SK-N-SH (cell line): ENCODE measurements at regions not wholly inside any gene's neighbourhood (a gene's known extent, or its start where the extent isn't known, plus 50 kb on each side); places are given as distances from the start of the nearest gene placed in this dataset.

ENCODE experiments used
- CTCF ChIA-PET: fragments of 300-600, 350-600 bp; formaldehyde crosslinking; extraction: SDS; loops from one replicate; lab custom pipeline; 2021; lab: Yijun Ruan, JAX
- POLR2A ChIA-PET: fragments of 350-600 bp; sonication (Branson Sonifier 250); formaldehyde crosslinking; extraction: SDS; loops from one replicate; lab custom pipeline; 2020; ENCODE audit warnings: antibody characterized with exemption, inconsistent platforms; lab: Yijun Ruan, JAX
- DNase-seq: peaks from one replicate; pipeline ENCODE4 v3.0.0; 2012
- H2AFZ ChIP-seq: fragments of 200-600 bp; sonication (generic); 2 replicates; pipeline ENCODE4 v1.8.1; 2016; ENCODE audit warnings: antibody characterized with exemption, mild to moderate bottlenecking, low read depth
- H3F3A ChIP-seq: fragments of 200-600 bp; sonication (generic); replicated peaks from 2 replicates; pipeline ENCODE3; 2016; ENCODE audit warnings: antibody characterized with exemption, mild to moderate bottlenecking; ENCODE audit not compliant: insufficient read depth
- H3K27ac ChIP-seq, 2 experiments: fragments of 200-500 bp in 1 of 2; fragments of 200-600 bp in 1 of 2; sonication (Bioruptor generic) in 1 of 2; sonication (generic), shearing (Covaris generic) in 1 of 2; 2 replicates each; pipeline versions ENCODE4 v1.5.1 to v1.6.1; 2014 to 2016; ENCODE audit warnings: low read depth in 2 of 2, inconsistent platforms in 1 of 2, low read length in 1 of 2, mild to moderate bottlenecking in 1 of 2, mixed read lengths in 1 of 2
- H3K27me3 ChIP-seq: fragments of 200-600 bp; sonication (generic), shearing (Covaris generic); 2 replicates; pipeline ENCODE4 v1.6.1; 2016; ENCODE audit warnings: mixed run types; ENCODE audit not compliant: insufficient read depth
- H3K36me3 ChIP-seq, 2 experiments: fragments of 200-500 bp in 1 of 2; fragments of 200-600 bp in 1 of 2; sonication (Bioruptor generic) in 1 of 2; sonication (generic) in 1 of 2; replicated peaks in 1 of 2; 2 replicates each; pipeline versions ENCODE3 to v1.5.1; 2014 to 2016; ENCODE audit warnings: low read length in 1 of 2, mild to moderate bottlenecking in 1 of 2; ENCODE audit not compliant: insufficient read depth in 2 of 2, control insufficient read depth in 1 of 2
- H3K4me1 ChIP-seq, 2 experiments: fragments of 200-500 bp in 1 of 2; fragments of 200-600 bp in 1 of 2; sonication (Bioruptor generic) in 1 of 2; sonication (generic), shearing (Covaris generic) in 1 of 2; 2 replicates each; pipeline versions ENCODE4 v1.5.1 to v1.6.1; 2014 to 2016; ENCODE audit warnings: low read depth in 1 of 2, low read length in 1 of 2, mixed run types in 1 of 2; ENCODE audit not compliant: insufficient read depth in 2 of 2, control insufficient read depth in 1 of 2
- H3K4me2 ChIP-seq: fragments of 200-600 bp; sonication (generic), shearing (Covaris generic); 2 replicates; pipeline ENCODE4 v1.6.1; 2017; ENCODE audit warnings: mixed run types
- H3K4me3 ChIP-seq, 2 experiments: fragments of 200-500 bp in 1 of 2; fragments of 200-600 bp in 1 of 2; sonication (Bioruptor generic) in 1 of 2; sonication (generic), shearing (Covaris generic) in 1 of 2; 2 replicates each; pipeline versions ENCODE4 v1.5.1 to v1.8.1; 2014 to 2016; ENCODE audit warnings: low read depth in 2 of 2, inconsistent platforms in 1 of 2, low read length in 1 of 2, mild to moderate bottlenecking in 1 of 2, mixed read lengths in 1 of 2, moderate library complexity in 1 of 2
- H3K79me2 ChIP-seq: fragments of 200-600 bp; sonication (generic); 2 replicates; pipeline ENCODE4 v1.8.1; 2017; ENCODE audit warnings: mild to moderate bottlenecking; ENCODE audit not compliant: insufficient read depth
- H3K9ac ChIP-seq: fragments of 200-600 bp; sonication (generic); 2 replicates; pipeline ENCODE4 v1.6.1; 2017; ENCODE audit warnings: mixed run types
- H3K9me2 ChIP-seq: fragments of 200-600 bp; sonication (generic); 2 replicates; pipeline ENCODE4 v1.6.1; 2017; ENCODE audit warnings: mixed run types
- H3K9me3 ChIP-seq: fragments of 200-600 bp; sonication (generic); 2 replicates; pipeline ENCODE4 v1.6.1; 2017; ENCODE audit warnings: mixed run types, mild to moderate bottlenecking, moderate library complexity
- H4K20me1 ChIP-seq: fragments of 200-600 bp; sonication (generic); 2 replicates; pipeline ENCODE4 v1.6.1; 2017; ENCODE audit warnings: mild to moderate bottlenecking, mixed run types; ENCODE audit not compliant: insufficient read depth
- EZH2phosphoT487 ChIP-seq: fragments of 200-600 bp; sonication (generic); IDR thresholded peaks from 2 replicates; pipeline ENCODE4 v1.6.1; 2017; ENCODE audit warnings: low read depth, mixed run types, mild to moderate bottlenecking, antibody characterized with exemption, moderate library complexity, borderline replicate concordance
- FOSL2 ChIP-seq: IDR thresholded peaks from 2 replicates; pipeline ENCODE4 v1.4.0; 2012; ENCODE audit warnings: low read depth, mild to moderate bottlenecking, moderate library complexity, borderline replicate concordance
- FOXJ3 ChIP-seq: sonication (generic); formaldehyde crosslinking; IDR thresholded peaks from 2 replicates; pipeline ENCODE4 v1.5.1; 2020; ENCODE audit warnings: mild to moderate bottlenecking, missing genetic modification reagents
- GATA2 ChIP-seq: sonication (generic); formaldehyde crosslinking; IDR thresholded peaks from 2 replicates; pipeline ENCODE4 v1.5.0; 2020; ENCODE audit warnings: mild to moderate bottlenecking, missing genetic modification reagents
- MEF2A ChIP-seq: IDR thresholded peaks from 2 replicates; pipeline ENCODE4 v1.4.0; 2012; ENCODE audit warnings: low read depth, borderline replicate concordance
- MXI1 ChIP-seq: IDR thresholded peaks from 2 replicates; pipeline ENCODE4 v1.6.1; 2012; ENCODE audit warnings: mild to moderate bottlenecking, low read depth, low read length, improper control_type of control experiment
- NFIC ChIP-seq: IDR thresholded peaks from 2 replicates; pipeline ENCODE4 v1.4.0; 2012; ENCODE audit warnings: borderline replicate concordance
- RAD21 ChIP-seq: IDR thresholded peaks from 2 replicates; pipeline ENCODE4 v1.6.1; 2012; ENCODE audit warnings: mild to moderate bottlenecking, low read length
- RXRA ChIP-seq: IDR thresholded peaks from 2 replicates; pipeline ENCODE4 v1.4.0; 2012; ENCODE audit warnings: low read depth, mild to moderate bottlenecking, borderline replicate concordance
- TEAD4 ChIP-seq: IDR thresholded peaks from 2 replicates; pipeline ENCODE4 v1.4.0; 2012; ENCODE audit warnings: mild to moderate bottlenecking, borderline replicate concordance; ENCODE audit not compliant: insufficient read depth
- USF2 ChIP-seq: fragments of 150-350 bp; IDR thresholded peaks from 2 replicates; pipeline ENCODE4 v1.6.1; 2017; ENCODE audit warnings: antibody characterized with exemption, low read length, low read depth, borderline replicate concordance
- WGBS: methylation state at CpG from one replicate; pipeline ENCODE4 v1.1.6; 2017; ENCODE audit warnings: low lambda C conversion rate; 5-methylcytosine and 5-hydroxymethylcytosine counted together
- TF ChIP-seq, protein P1 (sequence below): IDR thresholded peaks from 2 replicates; pipeline ENCODE4 v1.4.0; 2012; ENCODE audit warnings: low read depth, borderline replicate concordance
- TF ChIP-seq, protein P2 (sequence below): IDR thresholded peaks from 2 replicates; pipeline ENCODE4 v1.6.1; 2012; ENCODE audit warnings: mild to moderate bottlenecking, low read depth, low read length, moderate library complexity

DNA sequence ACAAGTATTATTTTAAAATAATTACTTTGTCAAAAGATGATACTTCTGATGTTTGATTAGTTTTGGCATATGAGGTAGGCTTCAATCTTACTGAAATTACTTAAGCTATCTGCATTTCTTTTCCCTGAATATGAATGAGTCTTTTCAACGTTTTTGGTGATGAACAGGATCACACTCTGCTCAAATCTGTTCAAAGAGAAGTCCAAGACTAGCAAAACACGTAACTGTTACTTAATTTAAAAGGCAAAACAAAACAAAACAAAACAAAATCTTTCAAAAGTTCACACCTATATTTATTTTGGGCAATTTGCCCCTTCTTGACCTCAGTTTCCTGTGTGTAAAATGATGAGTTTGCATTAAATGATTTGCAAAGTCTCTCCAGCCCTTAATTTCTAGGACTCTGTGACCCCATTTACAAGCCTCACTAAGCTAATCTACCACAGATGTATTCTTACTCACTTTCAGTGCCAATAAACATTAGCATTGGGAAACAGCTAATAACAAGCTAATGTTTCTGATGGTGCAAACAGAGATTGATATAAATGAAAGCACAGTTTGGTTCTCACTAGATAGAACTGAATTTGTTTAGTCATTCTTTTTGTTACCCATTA lies 865.4 kb downstream of the LTN1 start:
- H4K20me1 ChIP-seq: no peaks in the 10 kb centered on the region
- no peaks in the 10 kb centered on the region for H3K9me2 ChIP-seq
- TF ChIP-seq TEAD4: no peak
- TF ChIP-seq, protein P1, sequence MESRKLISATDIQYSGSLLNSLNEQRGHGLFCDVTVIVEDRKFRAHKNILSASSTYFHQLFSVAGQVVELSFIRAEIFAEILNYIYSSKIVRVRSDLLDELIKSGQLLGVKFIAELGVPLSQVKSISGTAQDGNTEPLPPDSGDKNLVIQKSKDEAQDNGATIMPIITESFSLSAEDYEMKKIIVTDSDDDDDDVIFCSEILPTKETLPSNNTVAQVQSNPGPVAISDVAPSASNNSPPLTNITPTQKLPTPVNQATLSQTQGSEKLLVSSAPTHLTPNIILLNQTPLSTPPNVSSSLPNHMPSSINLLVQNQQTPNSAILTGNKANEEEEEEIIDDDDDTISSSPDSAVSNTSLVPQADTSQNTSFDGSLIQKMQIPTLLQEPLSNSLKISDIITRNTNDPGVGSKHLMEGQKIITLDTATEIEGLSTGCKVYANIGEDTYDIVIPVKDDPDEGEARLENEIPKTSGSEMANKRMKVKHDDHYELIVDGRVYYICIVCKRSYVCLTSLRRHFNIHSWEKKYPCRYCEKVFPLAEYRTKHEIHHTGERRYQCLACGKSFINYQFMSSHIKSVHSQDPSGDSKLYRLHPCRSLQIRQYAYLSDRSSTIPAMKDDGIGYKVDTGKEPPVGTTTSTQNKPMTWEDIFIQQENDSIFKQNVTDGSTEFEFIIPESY: no peak
- no peak for TF ChIP-seq MXI1
- TF ChIP-seq EZH2phosphoT487: no peak
- TF ChIP-seq NFIC: no peak
- no peak for TF ChIP-seq RAD21
- TF ChIP-seq, protein P2, sequence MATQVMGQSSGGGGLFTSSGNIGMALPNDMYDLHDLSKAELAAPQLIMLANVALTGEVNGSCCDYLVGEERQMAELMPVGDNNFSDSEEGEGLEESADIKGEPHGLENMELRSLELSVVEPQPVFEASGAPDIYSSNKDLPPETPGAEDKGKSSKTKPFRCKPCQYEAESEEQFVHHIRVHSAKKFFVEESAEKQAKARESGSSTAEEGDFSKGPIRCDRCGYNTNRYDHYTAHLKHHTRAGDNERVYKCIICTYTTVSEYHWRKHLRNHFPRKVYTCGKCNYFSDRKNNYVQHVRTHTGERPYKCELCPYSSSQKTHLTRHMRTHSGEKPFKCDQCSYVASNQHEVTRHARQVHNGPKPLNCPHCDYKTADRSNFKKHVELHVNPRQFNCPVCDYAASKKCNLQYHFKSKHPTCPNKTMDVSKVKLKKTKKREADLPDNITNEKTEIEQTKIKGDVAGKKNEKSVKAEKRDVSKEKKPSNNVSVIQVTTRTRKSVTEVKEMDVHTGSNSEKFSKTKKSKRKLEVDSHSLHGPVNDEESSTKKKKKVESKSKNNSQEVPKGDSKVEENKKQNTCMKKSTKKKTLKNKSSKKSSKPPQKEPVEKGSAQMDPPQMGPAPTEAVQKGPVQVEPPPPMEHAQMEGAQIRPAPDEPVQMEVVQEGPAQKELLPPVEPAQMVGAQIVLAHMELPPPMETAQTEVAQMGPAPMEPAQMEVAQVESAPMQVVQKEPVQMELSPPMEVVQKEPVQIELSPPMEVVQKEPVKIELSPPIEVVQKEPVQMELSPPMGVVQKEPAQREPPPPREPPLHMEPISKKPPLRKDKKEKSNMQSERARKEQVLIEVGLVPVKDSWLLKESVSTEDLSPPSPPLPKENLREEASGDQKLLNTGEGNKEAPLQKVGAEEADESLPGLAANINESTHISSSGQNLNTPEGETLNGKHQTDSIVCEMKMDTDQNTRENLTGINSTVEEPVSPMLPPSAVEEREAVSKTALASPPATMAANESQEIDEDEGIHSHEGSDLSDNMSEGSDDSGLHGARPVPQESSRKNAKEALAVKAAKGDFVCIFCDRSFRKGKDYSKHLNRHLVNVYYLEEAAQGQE: no peak
- TF ChIP-seq FOXJ3: no peak
- no peak for TF ChIP-seq USF2
- no peak for TF ChIP-seq MEF2A
- TF ChIP-seq RXRA: no peak
- TF ChIP-seq GATA2 (CRISPR knock-in tag): no peak
- TF ChIP-seq FOSL2: no peak
- no peaks in the 10 kb centered on the region for H3K36me3 ChIP-seq
- ChIA-PET POLR2A (no interaction called here), CTCF (no interaction called here)
- H3K4me2 ChIP-seq: no peak overlapping the region
- H3K27ac ChIP-seq: no peak overlapping the region
- no peak overlapping the region for H3K4me3 ChIP-seq
- DNase-seq: no peak
- H3K9ac ChIP-seq: no peak overlapping the region
- WGBS: 47% methylated on average over 2 of the region's 2 CpGs
- H3K27me3 ChIP-seq: no peaks in the 10 kb centered on the region
- no peaks in the 10 kb centered on the region for H3F3A ChIP-seq
- no peaks in the 10 kb centered on the region for H3K4me1 ChIP-seq
- H3K9me3 ChIP-seq: no peaks in the 10 kb centered on the region
- H3K79me2 ChIP-seq: no peaks in the 10 kb centered on the region
- no peak overlapping the region for H2AFZ ChIP-seq
